DOHH2 (cell line): ENCODE measurements at regions not wholly inside any gene's neighbourhood (a gene's known extent, or its start where the extent isn't known, plus 50 kb on each side); places are given as distances from the start of the nearest gene placed in this dataset.

Experiments used
- CTCF ChIP-seq: fragments of 200-600 bp; sonication (generic); IDR thresholded peaks from one replicate; pipeline ENCODE4 v1.5.1; 2014; ENCODE audit warnings: antibody characterized with exemption, mild to moderate bottlenecking, low read depth, low read length; ENCODE audit not compliant: poor library complexity, severe bottlenecking
- EZH2phosphoT487 ChIP-seq: fragments of 200-600 bp; sonication (generic); IDR thresholded peaks from 2 replicates; pipeline ENCODE4 v1.6.1; 2017; ENCODE audit warnings: borderline replicate concordance, mild to moderate bottlenecking, antibody characterized with exemption, low read length, moderate library complexity, mixed read lengths

DNA sequence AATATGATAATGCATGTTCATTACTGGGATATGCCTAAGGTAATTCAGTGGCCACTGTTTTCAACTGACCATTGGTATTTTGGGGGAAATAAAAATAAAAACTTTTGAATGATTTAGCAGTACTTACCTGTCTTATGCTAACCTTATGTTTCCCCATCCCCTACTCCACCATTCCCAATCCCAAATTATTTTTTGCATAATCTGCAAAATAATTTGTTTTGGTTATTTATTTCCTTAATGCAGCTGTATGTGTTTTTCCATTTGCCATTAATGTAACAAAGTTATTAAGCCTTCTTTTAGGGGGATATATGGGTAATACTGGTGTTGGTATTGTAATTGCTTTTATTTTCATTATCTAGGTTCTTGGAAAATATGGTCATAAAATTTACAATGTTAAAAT lies 213.9 kb upstream of the GULP1 start:
- TF ChIP-seq CTCF (no peak), EZH2phosphoT487 (no peak)
